Stomach (tissue), 8 donors: ENCODE measurements at regions not wholly inside any gene's neighbourhood (a gene's known extent, or its start where the extent isn't known, plus 50 kb on each side); places are given as distances from the start of the nearest gene placed in this dataset.

Experiments used
- DNase-seq, 2 donors: peaks; one replicate each; pipeline versions ENCODE4 v3.0.0 to v3.0.0-alpha.2; 2013 to 2019
- H3K27ac ChIP-seq, 5 donors: fragments of 200-600 bp in 4 of 5; sonication (generic) in 4 of 5; one replicate each; pipeline ENCODE4 v1.5.1; 2013 to 2019; ENCODE audit warnings: mild to moderate bottlenecking in 1 of 5, moderate library complexity in 1 of 5
- H3K27me3 ChIP-seq, 3 donors: fragments of 200-600 bp; sonication (generic); one replicate each; pipeline ENCODE4 v1.5.1; 2017 to 2019; ENCODE audit warnings: mixed run types in 1 of 3
- H3K36me3 ChIP-seq, 4 donors: fragments of 200-600 bp; sonication (generic); 1 replicate in 3 of 4; 2 replicates in 1 of 4; pipeline ENCODE4 v1.5.1; 2016 to 2019
- H3K4me1 ChIP-seq, 4 donors: fragments of 200-600 bp; sonication (generic); one replicate each; pipeline ENCODE4 v1.5.1; 2016 to 2019
- H3K4me3 ChIP-seq, 4 donors: fragments of 200-600 bp; sonication (generic) in 3 of 4; one replicate each; pipeline ENCODE4 v1.5.1; 2016 to 2019; ENCODE audit warnings: mild to moderate bottlenecking in 1 of 4
- H3K9me3 ChIP-seq, 4 donors: fragments of 200-600 bp; sonication (generic); one replicate each; pipeline ENCODE4 v1.5.1; 2016 to 2019
- EP300 ChIP-seq: sonication (generic); formaldehyde crosslinking; IDR thresholded peaks from one replicate; pipeline ENCODE4 v1.6.1; 2017; ENCODE audit warnings: antibody characterized with exemption
- POLR2A ChIP-seq, 4 donors: fragments of 450-650 bp; IDR thresholded peaks; one replicate each; pipeline ENCODE4 v1.6.1; 2016; ENCODE audit warnings: antibody characterized with exemption in 4 of 4, control low read depth in 2 of 4, mild to moderate bottlenecking in 1 of 4, moderate library complexity in 1 of 4
- POLR2AphosphoS5 ChIP-seq, 3 donors: sonication (generic); formaldehyde crosslinking; IDR thresholded peaks; one replicate each; pipeline ENCODE4 v1.6.1; 2016; ENCODE audit warnings: antibody characterized with exemption in 3 of 3
- WGBS, 5 donors: extraction: QIAGEN DNeasy Blood & Tissue Kit in 3 of 5; methylation state at CpG; one replicate each; pipeline versions ENCODE4 v1.1.5 to v1.1.7; 2013 to 2018; 5-methylcytosine and 5-hydroxymethylcytosine counted together
- intact Hi-C: fragments of 100-400 bp; cut with DNase I; formaldehyde crosslinking; loops from one replicate; pipeline ENCODE4 v1.15.1; 2023; ENCODE audit warnings: low total_unique reads
- TF ChIP-seq, protein P1 (sequence below), 7 experiments: fragments of 450-650 bp in 4 of 7; fragments of 200-600 bp in 3 of 7; sonication (generic) in 3 of 7; IDR thresholded peaks; one replicate each; pipeline ENCODE4 v1.5.1; 2016 to 2019; ENCODE audit warnings: antibody characterized with exemption in 7 of 7, control low read depth in 2 of 7, mild to moderate bottlenecking in 1 of 7
- donor health status: healthy with polysubstance abuse.
- donor health status: Bipolar disorder and iron deficiency.
- donor health status: healthy.

DNA sequence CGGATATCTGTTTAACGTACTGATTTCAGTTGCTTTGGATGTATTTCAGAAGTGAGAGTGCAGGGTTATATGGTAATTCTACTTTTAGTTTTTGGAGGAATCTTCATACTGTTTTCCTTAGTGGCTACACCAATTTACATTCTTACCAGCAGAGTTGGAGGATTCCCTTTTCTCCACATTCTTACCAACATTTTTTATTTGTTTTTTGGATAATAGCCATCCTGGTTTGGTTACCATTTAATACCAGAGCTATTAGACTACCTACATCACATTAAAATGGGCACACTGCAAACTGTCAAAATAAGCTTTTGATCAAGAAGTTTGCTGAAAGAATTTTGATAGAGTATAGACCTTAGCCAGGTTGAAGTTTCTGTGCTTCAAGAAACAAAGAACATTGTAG is 217.2 kb upstream of the CFAP20DC start:
- 86 to 96% (median 92%) methylated on average over 2 of the region's 2 CpGs for WGBS, 5 donors
- DNase-seq: no peak
- no peaks in the 10 kb centered on the region for H3K9me3 ChIP-seq
- no peaks in the 10 kb centered on the region for H3K36me3 ChIP-seq
- intact Hi-C loops: no loop called here
- no peak overlapping the region for H3K4me3 ChIP-seq
- no peak overlapping the region for H3K27ac ChIP-seq
- no peaks in the 10 kb centered on the region for H3K27me3 ChIP-seq
- H3K4me1 ChIP-seq: no peaks in the 10 kb centered on the region
- TF ChIP-seq POLR2A (IDR thresholded peaks at IDR 0.05) (no peak), POLR2AphosphoS5 (IDR thresholded peaks at IDR 0.05) (no peak), EP300 (no peak)
- TF ChIP-seq, protein P1, sequence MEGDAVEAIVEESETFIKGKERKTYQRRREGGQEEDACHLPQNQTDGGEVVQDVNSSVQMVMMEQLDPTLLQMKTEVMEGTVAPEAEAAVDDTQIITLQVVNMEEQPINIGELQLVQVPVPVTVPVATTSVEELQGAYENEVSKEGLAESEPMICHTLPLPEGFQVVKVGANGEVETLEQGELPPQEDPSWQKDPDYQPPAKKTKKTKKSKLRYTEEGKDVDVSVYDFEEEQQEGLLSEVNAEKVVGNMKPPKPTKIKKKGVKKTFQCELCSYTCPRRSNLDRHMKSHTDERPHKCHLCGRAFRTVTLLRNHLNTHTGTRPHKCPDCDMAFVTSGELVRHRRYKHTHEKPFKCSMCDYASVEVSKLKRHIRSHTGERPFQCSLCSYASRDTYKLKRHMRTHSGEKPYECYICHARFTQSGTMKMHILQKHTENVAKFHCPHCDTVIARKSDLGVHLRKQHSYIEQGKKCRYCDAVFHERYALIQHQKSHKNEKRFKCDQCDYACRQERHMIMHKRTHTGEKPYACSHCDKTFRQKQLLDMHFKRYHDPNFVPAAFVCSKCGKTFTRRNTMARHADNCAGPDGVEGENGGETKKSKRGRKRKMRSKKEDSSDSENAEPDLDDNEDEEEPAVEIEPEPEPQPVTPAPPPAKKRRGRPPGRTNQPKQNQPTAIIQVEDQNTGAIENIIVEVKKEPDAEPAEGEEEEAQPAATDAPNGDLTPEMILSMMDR (IDR thresholded peaks at IDR 0.05): no peak

DNA sequence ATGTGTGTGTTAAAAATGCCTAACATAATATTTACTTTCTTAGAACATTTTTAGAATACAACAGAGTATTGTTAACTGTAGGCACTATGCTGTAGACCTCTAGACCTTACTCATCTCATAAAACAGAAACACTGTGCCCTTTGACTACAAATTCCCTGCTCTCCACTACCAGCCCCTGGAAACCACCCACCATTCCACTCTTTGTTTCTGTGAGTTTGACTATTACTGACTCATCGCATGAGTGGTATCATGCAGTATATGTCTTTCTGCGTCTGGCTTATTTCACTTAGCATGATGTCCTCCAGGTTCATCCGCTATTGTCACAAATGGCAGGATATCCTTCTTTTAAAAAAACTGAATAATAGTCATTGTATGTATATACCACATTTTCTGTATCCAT is 216.7 kb upstream of the CFAP20DC start:
- WGBS, 5 donors: 84 to 95% (median 93%) methylated on average over 3 of the region's 3 CpGs

DNA sequence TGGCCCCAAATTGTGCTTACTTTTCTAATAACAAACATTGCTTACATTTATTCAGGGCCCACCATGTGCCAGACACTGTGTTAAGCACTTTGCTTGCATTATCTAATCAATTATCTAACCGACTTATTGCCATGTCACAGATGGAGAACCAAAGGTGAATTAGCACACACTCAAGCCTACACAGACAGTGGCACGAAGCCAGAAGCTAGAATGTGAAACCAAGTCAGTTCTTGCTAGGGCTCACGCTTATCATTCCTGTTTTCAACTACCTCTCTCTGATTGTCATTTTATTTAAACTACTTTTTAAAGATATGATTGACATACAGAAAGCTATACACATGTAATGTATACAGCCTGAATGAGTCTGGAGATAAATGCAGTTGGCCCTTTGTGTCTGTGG is 215.7 kb upstream of the CFAP20DC start:
- Histone ChIP-seq H3K36me3 (no peaks in the 10 kb centered on the region), H3K27me3 (no peaks in the 10 kb centered on the region), H3K9me3 (no peaks in the 10 kb centered on the region), H3K27ac (no peak overlapping the region), H3K4me3 (no peak overlapping the region), H3K4me1 (no peaks in the 10 kb centered on the region)
- WGBS, 5 donors: 26 to 56% (median 33%) methylated on average over 3 of the region's 3 CpGs
- intact Hi-C loops: no loop called here
- no peak for TF ChIP-seq POLR2A (IDR thresholded peaks at IDR 0.05)
- DNase-seq: peak; percentile 47 to 48

More for the DNA sequence above, 216.7 kb upstream of the CFAP20DC start:
- Histone ChIP-seq H3K27me3 (no peaks in the 10 kb centered on the region), H3K9me3 (no peaks in the 10 kb centered on the region), H3K4me1 (no peaks in the 10 kb centered on the region), H3K4me3 (no peak overlapping the region), H3K27ac (no peak overlapping the region), H3K36me3 (no peaks in the 10 kb centered on the region)
- intact Hi-C loops: no loop called here
- TF ChIP-seq EP300: no peak
- TF ChIP-seq, protein P1 (IDR thresholded peaks at IDR 0.05): no peak
- TF ChIP-seq POLR2A (IDR thresholded peaks at IDR 0.05): no peak
- TF ChIP-seq POLR2AphosphoS5 (IDR thresholded peaks at IDR 0.05): no peak
- DNase-seq: no peak

DNA sequence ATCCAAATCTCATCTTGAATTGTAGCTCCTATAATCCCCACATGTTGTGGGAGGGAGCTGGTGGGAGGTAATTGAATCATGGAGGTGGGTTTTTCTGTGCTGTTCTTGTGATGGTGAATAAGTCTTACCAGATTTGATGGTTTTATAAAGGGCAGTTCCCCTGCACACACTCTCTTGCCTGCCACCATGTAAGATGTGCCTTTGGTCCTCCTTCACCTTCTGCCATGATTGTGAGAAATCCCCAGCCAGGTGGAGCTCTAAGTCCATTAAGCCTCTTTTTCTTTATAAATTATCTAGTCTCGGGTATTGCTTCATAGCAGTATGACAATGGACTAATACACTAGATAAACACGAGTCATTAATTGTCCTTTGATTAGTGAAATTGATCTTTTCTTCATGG is 214.5 kb upstream of the CFAP20DC start:
- Histone ChIP-seq H3K27me3 (no peaks in the 10 kb centered on the region), H3K36me3 (no peaks in the 10 kb centered on the region), H3K27ac (no peak overlapping the region), H3K9me3 (no peaks in the 10 kb centered on the region), H3K4me3 (no peak overlapping the region), H3K4me1 (no peaks in the 10 kb centered on the region)
- TF ChIP-seq EP300: no peak
- TF ChIP-seq POLR2A (IDR thresholded peaks at IDR 0.05): no peak
- no peak for TF ChIP-seq POLR2AphosphoS5 (IDR thresholded peaks at IDR 0.05)
- TF ChIP-seq, protein P1 (IDR thresholded peaks at IDR 0.05): no peak
- intact Hi-C loops: no loop called here
- WGBS, 5 donors: 85 to 99% (median 93%) methylated on average over 2 of the region's 2 CpGs
- DNase-seq: no peak

DNA sequence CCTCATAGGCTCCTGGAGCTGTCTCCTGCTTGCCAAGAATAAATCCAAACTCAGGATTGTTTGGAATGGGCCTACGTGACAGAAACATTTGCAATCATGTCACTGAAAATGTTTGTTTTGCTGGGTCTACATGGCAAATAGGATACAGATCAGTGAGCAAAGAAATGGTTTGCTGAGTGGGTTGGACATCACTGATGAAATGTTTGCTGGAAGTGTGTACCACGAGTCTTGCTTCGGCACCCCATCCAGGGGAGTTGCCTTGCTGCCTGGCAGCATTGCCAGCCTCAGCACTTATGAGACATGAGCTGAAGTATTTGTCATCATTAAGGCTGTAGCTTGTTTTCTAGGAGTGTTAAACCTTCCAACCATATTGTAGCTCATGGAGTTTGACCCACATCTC is 213.3 kb upstream of the CFAP20DC start:
- Histone ChIP-seq H3K27me3 (no peaks in the 10 kb centered on the region), H3K4me1 (no peaks in the 10 kb centered on the region), H3K27ac (no peak overlapping the region), H3K9me3 (no peaks in the 10 kb centered on the region), H3K36me3 (no peaks in the 10 kb centered on the region), H3K4me3 (no peak overlapping the region)
- 32 to 76% (median 61%) methylated on average over 3 of the region's 3 CpGs for WGBS, 5 donors
- intact Hi-C loops: no loop called here
- DNase-seq: no peak
- no peak for TF ChIP-seq EP300
- TF ChIP-seq, protein P1 (IDR thresholded peaks at IDR 0.05): no peak
- TF ChIP-seq POLR2A (IDR thresholded peaks at IDR 0.05): no peak
- no peak for TF ChIP-seq POLR2AphosphoS5 (IDR thresholded peaks at IDR 0.05)
